ENCODE measurements at regions not wholly inside any gene's neighbourhood (a gene's known extent, or its start where the extent isn't known, plus 50 kb on each side); places are given as distances from the start of the nearest gene placed in this dataset.
"Not testable (repeated sequence)": the region's sequence is repeated elsewhere in the genome, so short reads cannot be mapped to it uniquely, and the experiment has no call there.

DNA sequence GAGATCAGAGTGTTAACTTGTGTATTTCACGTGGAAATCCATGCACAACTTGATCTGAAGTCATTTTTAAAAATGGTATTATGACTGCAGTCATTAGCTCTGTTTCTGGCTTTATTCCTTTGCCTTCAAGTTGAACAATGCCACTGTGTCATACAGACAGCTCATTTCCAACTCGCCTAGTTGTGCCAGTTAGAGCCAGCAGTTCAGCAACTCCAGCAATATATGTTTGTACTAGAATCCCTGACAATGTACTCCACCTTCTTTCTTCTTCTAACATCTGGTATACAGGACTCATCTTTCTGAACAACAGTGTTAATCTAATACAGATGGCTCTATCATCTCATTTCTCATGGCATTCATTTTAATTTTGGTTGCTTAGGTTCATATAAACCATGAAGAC lies 418.3 kb upstream of the POU3F2 start:
- TF ChIP-seq CTCF (IDR thresholded peaks at IDR 0.05; ENCODE audit: insufficient read depth, low read length) (no peak), GABPA (IDR thresholded peaks at IDR 0.05; ENCODE audit: low read depth) (no peak), SPI1 (IDR thresholded peaks at IDR 0.05; ENCODE audit: borderline replicate concordance, low read depth) (no peak), POLR2AphosphoS5 (IDR thresholded peaks at IDR 0.05; ENCODE audit: low read depth) (no peak)
- TF ChIP-seq, protein P1, sequence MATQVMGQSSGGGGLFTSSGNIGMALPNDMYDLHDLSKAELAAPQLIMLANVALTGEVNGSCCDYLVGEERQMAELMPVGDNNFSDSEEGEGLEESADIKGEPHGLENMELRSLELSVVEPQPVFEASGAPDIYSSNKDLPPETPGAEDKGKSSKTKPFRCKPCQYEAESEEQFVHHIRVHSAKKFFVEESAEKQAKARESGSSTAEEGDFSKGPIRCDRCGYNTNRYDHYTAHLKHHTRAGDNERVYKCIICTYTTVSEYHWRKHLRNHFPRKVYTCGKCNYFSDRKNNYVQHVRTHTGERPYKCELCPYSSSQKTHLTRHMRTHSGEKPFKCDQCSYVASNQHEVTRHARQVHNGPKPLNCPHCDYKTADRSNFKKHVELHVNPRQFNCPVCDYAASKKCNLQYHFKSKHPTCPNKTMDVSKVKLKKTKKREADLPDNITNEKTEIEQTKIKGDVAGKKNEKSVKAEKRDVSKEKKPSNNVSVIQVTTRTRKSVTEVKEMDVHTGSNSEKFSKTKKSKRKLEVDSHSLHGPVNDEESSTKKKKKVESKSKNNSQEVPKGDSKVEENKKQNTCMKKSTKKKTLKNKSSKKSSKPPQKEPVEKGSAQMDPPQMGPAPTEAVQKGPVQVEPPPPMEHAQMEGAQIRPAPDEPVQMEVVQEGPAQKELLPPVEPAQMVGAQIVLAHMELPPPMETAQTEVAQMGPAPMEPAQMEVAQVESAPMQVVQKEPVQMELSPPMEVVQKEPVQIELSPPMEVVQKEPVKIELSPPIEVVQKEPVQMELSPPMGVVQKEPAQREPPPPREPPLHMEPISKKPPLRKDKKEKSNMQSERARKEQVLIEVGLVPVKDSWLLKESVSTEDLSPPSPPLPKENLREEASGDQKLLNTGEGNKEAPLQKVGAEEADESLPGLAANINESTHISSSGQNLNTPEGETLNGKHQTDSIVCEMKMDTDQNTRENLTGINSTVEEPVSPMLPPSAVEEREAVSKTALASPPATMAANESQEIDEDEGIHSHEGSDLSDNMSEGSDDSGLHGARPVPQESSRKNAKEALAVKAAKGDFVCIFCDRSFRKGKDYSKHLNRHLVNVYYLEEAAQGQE (IDR thresholded peaks at IDR 0.05; ENCODE audit: insufficient replicate concordance, low read depth), result no peak
- no peaks in the 10 kb centered on the region for H3K27me3 ChIP-seq (ENCODE audit: insufficient read depth, poor library complexity, severe bottlenecking)
- no peak for DNase-seq (ENCODE audit: low read depth in 1 of 2, low spot score in 1 of 2)
- no peak overlapping the region for H3K4me3 ChIP-seq (replicated peaks; ENCODE audit: insufficient read depth, low read length)
- no peak overlapping the region for H3K27ac ChIP-seq (replicated peaks)

- not testable (repeated sequence) for DNase-seq (ENCODE audit: low read depth in 1 of 2, low spot score in 1 of 2); H3K27me3 ChIP-seq (ENCODE audit: insufficient read depth, poor library complexity, severe bottlenecking); H3K4me3 ChIP-seq (replicated peaks; ENCODE audit: insufficient read depth, low read length); H3K27ac ChIP-seq (replicated peaks)
Measured at GRCh38 chr6:98416497-98417158, 417.7 kb upstream of the POU3F2 start.

GRCh38 chr6:98433325-98434056 lies 400.9 kb upstream of the POU3F2 start:
- Histone ChIP-seq H3K27ac (replicated peaks) (no peak overlapping the region), H3K4me3 (replicated peaks; ENCODE audit: insufficient read depth, low read length) (no peak overlapping the region), H3K27me3 (ENCODE audit: insufficient read depth, poor library complexity, severe bottlenecking) (no peaks in the 10 kb centered on the region)
- TF ChIP-seq, protein P1 (IDR thresholded peaks at IDR 0.05; ENCODE audit: insufficient replicate concordance, low read depth), result no peak
- TF ChIP-seq POLR2AphosphoS5 (IDR thresholded peaks at IDR 0.05; ENCODE audit: low read depth), result no peak
- no peak for TF ChIP-seq CTCF (IDR thresholded peaks at IDR 0.05; ENCODE audit: insufficient read depth, low read length)
- DNase-seq (ENCODE audit: low read depth in 1 of 2, low spot score in 1 of 2), result no peak

DNA sequence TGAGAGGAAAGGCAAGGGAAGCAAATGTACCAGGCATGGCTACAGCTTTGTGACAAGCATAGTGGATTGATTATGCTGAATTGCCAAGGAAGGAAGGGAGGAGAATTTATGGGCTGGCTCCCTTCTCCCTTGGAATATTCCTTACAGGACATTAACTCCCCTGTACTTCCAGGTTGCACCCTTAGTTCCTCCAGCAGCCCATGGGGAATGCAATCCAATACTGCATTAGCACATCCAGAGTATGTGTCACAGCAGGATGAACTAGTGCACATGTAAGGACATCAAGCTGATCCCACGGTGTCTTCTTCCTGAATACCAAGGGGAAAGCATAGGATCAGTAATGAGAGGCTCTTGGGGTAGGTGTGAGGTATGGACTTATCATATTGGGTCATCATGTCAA lies 390.7 kb upstream of the POU3F2 start:
- Histone ChIP-seq H3K27ac (replicated peaks) (no peak overlapping the region), H3K4me3 (replicated peaks; ENCODE audit: insufficient read depth, low read length) (no peak overlapping the region), H3K27me3 (ENCODE audit: insufficient read depth, poor library complexity, severe bottlenecking) (no peaks in the 10 kb centered on the region)
- DNase-seq (ENCODE audit: low read depth in 1 of 2, low spot score in 1 of 2), result no peak
- TF ChIP-seq SPI1 (IDR thresholded peaks at IDR 0.05; ENCODE audit: borderline replicate concordance, low read depth) (no peak), GABPA (IDR thresholded peaks at IDR 0.05; ENCODE audit: low read depth) (no peak), CTCF (IDR thresholded peaks at IDR 0.05; ENCODE audit: insufficient read depth, low read length) (no peak), POLR2AphosphoS5 (IDR thresholded peaks at IDR 0.05; ENCODE audit: low read depth) (no peak)
- TF ChIP-seq, protein P1 (IDR thresholded peaks at IDR 0.05; ENCODE audit: insufficient replicate concordance, low read depth), result no peak

All from HL-60 (cell line).